CD4-positive, alpha-beta T cell (primary cell): ENCODE measurements at regions not wholly inside any gene's neighbourhood (a gene's known extent, or its start where the extent isn't known, plus 50 kb on each side); places are given as distances from the start of the nearest gene placed in this dataset.

Experiments
- ATAC-seq: fragments of 200-7000 bp; cut with Tn5 transposase; one replicate; pipeline ENCODE4 v1.10.0; 2022; ENCODE audit warnings: mild to moderate bottlenecking; ENCODE audit not compliant: poor library complexity
- CTCF ChIA-PET: fragments of 350-600 bp; sonication (Branson Sonifier 250); formaldehyde crosslinking; loops from one replicate; lab custom pipeline; 2021; ENCODE audit warnings: antibody characterized with exemption, inconsistent platforms; lab: Charles Lee
- POLR2A ChIA-PET: fragments of 350-600 bp; sonication (Branson Sonifier 250); formaldehyde crosslinking; loops from one replicate; lab custom pipeline; 2021; ENCODE audit warnings: antibody characterized with exemption, inconsistent platforms; lab: Charles Lee
- DNase-seq, 14 experiments: peaks; one replicate each; pipeline ENCODE4 v3.0.0-alpha.2; 2013 to 2020; ENCODE audit warnings: mixed read lengths in 2 of 14
- H3K27ac ChIP-seq, 2 donors: one replicate each; pipeline versions ENCODE4 v1.5.1 to v1.7.0; 2013; ENCODE audit warnings: low read length in 2 of 2, low read depth in 1 of 2, mild to moderate bottlenecking in 1 of 2
- H3K27me3 ChIP-seq, 2 experiments: 1 replicate in 1 of 2; 2 replicates in 1 of 2; pipeline versions ENCODE4 v1.6.1 to v1.7.0; 2013; ENCODE audit warnings: low read length in 2 of 2, control low read depth in 1 of 2, mild to moderate bottlenecking in 1 of 2, moderate library complexity in 1 of 2; ENCODE audit not compliant: insufficient read depth in 2 of 2, control insufficient read depth in 1 of 2
- H3K36me3 ChIP-seq: one replicate; pipeline ENCODE4 v1.6.1; 2013; ENCODE audit warnings: low read length, control low read depth; ENCODE audit not compliant: insufficient read depth
- H3K4me1 ChIP-seq: one replicate; pipeline ENCODE4 v1.6.1; 2013; ENCODE audit warnings: low read length, control low read depth; ENCODE audit not compliant: insufficient read depth
- H3K4me3 ChIP-seq: one replicate; pipeline ENCODE4 v1.5.1; 2013; ENCODE audit warnings: mild to moderate bottlenecking, low read length, moderate library complexity
- H3K9me3 ChIP-seq, 2 experiments: 1 replicate in 1 of 2; 2 replicates in 1 of 2; pipeline versions ENCODE4 v1.6.1 to v1.7.0; 2013; ENCODE audit warnings: low read length in 2 of 2, mild to moderate bottlenecking in 2 of 2, control low read depth in 1 of 2, moderate library complexity in 1 of 2; ENCODE audit not compliant: control insufficient read depth in 1 of 2, insufficient read depth in 1 of 2
- H3K27ac Mint-ChIP-seq: one replicate; pipeline ENCODE4 v1.8.0; 2020; ENCODE audit warnings: mixed read lengths
- H3K27me3 Mint-ChIP-seq: one replicate; pipeline ENCODE4 v1.8.0; 2021; ENCODE audit warnings: mixed read lengths
- H3K36me3 Mint-ChIP-seq: one replicate; pipeline ENCODE4 v1.8.0; 2021; ENCODE audit warnings: low read depth, mixed read lengths
- H3K4me1 Mint-ChIP-seq: one replicate; pipeline ENCODE4 v1.8.0; 2021; ENCODE audit warnings: low read depth, mixed read lengths
- H3K4me3 Mint-ChIP-seq: one replicate; pipeline ENCODE4 v1.8.0; 2020; ENCODE audit warnings: mild to moderate bottlenecking, mixed read lengths
- H3K9me3 Mint-ChIP-seq: one replicate; pipeline ENCODE4 v1.8.0; 2020; ENCODE audit warnings: mixed read lengths
- CTCF ChIP-seq: fragments of 200-600 bp; IDR thresholded peaks from one replicate; pipeline ENCODE4 v1.8.0; 2022; ENCODE audit warnings: antibody characterized with exemption, mild to moderate bottlenecking
- intact Hi-C, 2 experiments: fragments of 100-400 bp; cut with DNase I in 1 of 2; cut with micrococcal nuclease in 1 of 2; formaldehyde crosslinking; loops; one replicate each; pipeline versions ENCODE4 v1.15.1 to v1.9.0; 2023 to 2025; cut with DNase I, micrococcal nuclease

GRCh38 chr1:228927946-228928898 is 192.9 kb downstream of the RHOU start:
- Histone ChIP-seq H3K27ac (no peak overlapping the region), H3K4me3 (no peak overlapping the region), H3K36me3 (no peaks in the 10 kb centered on the region), H3K4me1 (no peaks in the 10 kb centered on the region), H3K9me3 (peaks cover 0 to 4% of the 10 kb centered on the region in 2 experiments), H3K27me3 (no peaks in the 10 kb centered on the region)
- Mint-ChIP-seq H3K9me3 (peaks cover 3% of the 10 kb centered on the region), H3K27me3 (no peaks in the 10 kb centered on the region), H3K36me3 (no peaks in the 10 kb centered on the region), H3K4me3 (no peak overlapping the region), H3K4me1 (peaks cover 7% of the 10 kb centered on the region), H3K27ac (no peak overlapping the region)
- intact Hi-C loops = no loop called here
- DNase-seq = no peak
- CTCF ChIA-PET = no interaction called here
- no peak for TF ChIP-seq CTCF
- ATAC-seq = no peak
- POLR2A ChIA-PET = no interaction called here

- Mint-ChIP-seq H3K36me3 (no peaks in the 10 kb centered on the region), H3K27ac (no peak overlapping the region), H3K9me3 (peaks cover 3% of the 10 kb centered on the region), H3K27me3 (no peaks in the 10 kb centered on the region), H3K4me1 (peaks cover 7% of the 10 kb centered on the region), H3K4me3 (no peak overlapping the region)
- no peak for TF ChIP-seq CTCF
- Histone ChIP-seq H3K27me3 (no peaks in the 10 kb centered on the region), H3K36me3 (no peaks in the 10 kb centered on the region), H3K9me3 (peaks cover 0 to 4% of the 10 kb centered on the region in 2 experiments), H3K4me1 (no peaks in the 10 kb centered on the region), H3K4me3 (no peak overlapping the region), H3K27ac (no peak overlapping the region)
- ChIA-PET POLR2A (no interaction called here), CTCF (no interaction called here)
- intact Hi-C loops = no loop called here
- DNase-seq (no peak), ATAC-seq (no peak)
Observed at GRCh38 chr1:228929476-228930027, 194.3 kb downstream of the RHOU start.

GRCh38 chr1:228930479-228930957 is 195.2 kb downstream of the RHOU start:
- intact Hi-C loops = no loop called here
- ChIA-PET CTCF (no interaction called here), POLR2A (interaction anchor here (0.6 kb wide), 2 partner anchors 38 to 318 kb away, joined by 3 read pairs; no protein-coding TSS in a partner anchor)
- H3K27ac ChIP-seq = no peak overlapping the region
- ATAC-seq (no peak), DNase-seq (no peak)
- Mint-ChIP-seq H3K36me3 (no peaks in the 10 kb centered on the region), H3K9me3 (peaks cover 3% of the 10 kb centered on the region), H3K4me3 (no peak overlapping the region), H3K27ac (no peak overlapping the region), H3K4me1 (peaks cover 7% of the 10 kb centered on the region), H3K27me3 (no peaks in the 10 kb centered on the region)
- H3K36me3 ChIP-seq = no peaks in the 10 kb centered on the region
- H3K9me3 ChIP-seq = peaks cover 0 to 4% of the 10 kb centered on the region in 2 experiments
- no peaks in the 10 kb centered on the region for H3K27me3 ChIP-seq
- no peak for TF ChIP-seq CTCF
- H3K4me1 ChIP-seq = no peaks in the 10 kb centered on the region
- no peak overlapping the region for H3K4me3 ChIP-seq
